ENCODE measurements at regions not wholly inside any gene's neighbourhood (a gene's known extent, or its start where the extent isn't known, plus 50 kb on each side); places are given as distances from the start of the nearest gene placed in this dataset.

GRCh38 chr6:169991913-169992312, 240.5 kb downstream of the ERMARD start:
- no peak for TF ChIP-seq EZH2phosphoT487 (IDR thresholded peaks at IDR 0.05; ENCODE audit: insufficient read depth, low read depth)
- TF ChIP-seq EZH2 (IDR thresholded peaks at IDR 0.05; ENCODE audit: insufficient read depth, poor library complexity, severe bottlenecking) = no peak
